GM21786 (cell line): ENCODE measurements at regions not wholly inside any gene's neighbourhood (a gene's known extent, or its start where the extent isn't known, plus 50 kb on each side); places are given as distances from the start of the nearest gene placed in this dataset.

ENCODE experiments used
- ATAC-seq: cut with Tn5 transposase; IDR thresholded peaks from one replicate; pipeline ENCODE4 v1.9.1; 2021; ENCODE audit not compliant: unreplicated experiment

- no peak for ATAC-seq
Measured at GRCh38 chr1:244974550-244974949, 110.2 kb upstream of the HNRNPU start.

- no peak for ATAC-seq
Measured at GRCh38 chr1:244974106-244974505, 109.8 kb upstream of the HNRNPU start.

GRCh38 chr1:244971552-244972216 is 107.3 kb upstream of the HNRNPU start:
- ATAC-seq: no peak

- peak; percentile 63 for ATAC-seq
Measured at GRCh38 chr1:244970744-244971551, 106.6 kb upstream of the HNRNPU start.

- peak; percentile 60 for ATAC-seq
Measured at GRCh38 chr1:244970236-244970743, 105.9 kb upstream of the HNRNPU start.

- ATAC-seq: peak; percentile 21
Measured at GRCh38 chr1:244969355-244970235, 105.3 kb upstream of the HNRNPU start.

- ATAC-seq: no peak
Measured at GRCh38 chr1:244968881-244969280, 104.5 kb upstream of the HNRNPU start.

GRCh38 chr1:244968471-244968871 is 104.1 kb upstream of the HNRNPU start:
- ATAC-seq: no peak

GRCh38 chr1:244967159-244967558 is 102.8 kb upstream of the HNRNPU start:
- no peak for ATAC-seq

GRCh38 chr1:244965185-244966030 is 101.1 kb upstream of the HNRNPU start:
- ATAC-seq: no peak

GRCh38 chr1:244964112-244964971 is 100.0 kb upstream of the HNRNPU start:
- no peak for ATAC-seq

GRCh38 chr1:244963231-244963826 is 99.0 kb upstream of the HNRNPU start:
- ATAC-seq: no peak

GRCh38 chr1:244962130-244962529 is 97.8 kb upstream of the HNRNPU start:
- no peak for ATAC-seq

GRCh38 chr1:244960904-244961303 is 96.6 kb upstream of the HNRNPU start:
- ATAC-seq: no peak

GRCh38 chr1:244958593-244958992 is 94.2 kb upstream of the HNRNPU start:
- no peak for ATAC-seq

GRCh38 chr1:244957525-244957924 is 93.2 kb upstream of the HNRNPU start:
- no peak for ATAC-seq

GRCh38 chr1:244957122-244957521 is 92.8 kb upstream of the HNRNPU start:
- ATAC-seq: no peak

GRCh38 chr1:244955661-244956060 is 91.3 kb upstream of the HNRNPU start:
- ATAC-seq: no peak

- ATAC-seq: no peak
Measured at GRCh38 chr1:244954359-244954758, 90.0 kb upstream of the HNRNPU start.
